A673 (cell line): ENCODE measurements at regions not wholly inside any gene's neighbourhood (a gene's known extent, or its start where the extent isn't known, plus 50 kb on each side); places are given as distances from the start of the nearest gene placed in this dataset.

Experiments used
- BruUV-seq: library from RNA; stranded (reverse); fragments of 400-500 nt; replicated peaks from 2 replicates; lab custom pipeline; 2021; lab: Mats Ljungman, UMichigan
- CTCF ChIA-PET: fragments of 300-600 bp; sonication (Branson Sonifier 250); formaldehyde crosslinking; loops from one replicate; lab custom pipeline; 2022; ENCODE audit warnings: antibody characterized with exemption; lab: Charles Lee
- POLR2A ChIA-PET: fragments of 300-600 bp; sonication (Branson Sonifier 250); formaldehyde crosslinking; loops from one replicate; lab custom pipeline; 2022; ENCODE audit warnings: antibody characterized with exemption; ENCODE audit not compliant: low non-redundant PET; lab: Charles Lee
- DNase-seq: peaks from one replicate; pipeline ENCODE4 v3.0.0-alpha.2; 2015; ENCODE audit warnings: low spot score
- H3K27ac ChIP-seq: fragments of 200-600 bp; sonication (generic); 2 replicates; pipeline ENCODE4 v1.5.1; 2016; ENCODE audit warnings: mixed run types, low read depth, mild to moderate bottlenecking, mixed read lengths, antibody characterized with exemption, low read length; ENCODE audit not compliant: poor library complexity, severe bottlenecking
- H3K27me3 ChIP-seq: fragments of 200-600 bp; sonication (generic); replicated peaks from 2 replicates; pipeline ENCODE4 v1.6.1; 2017; ENCODE audit warnings: mixed run types, low read depth, mild to moderate bottlenecking, mixed read lengths, antibody characterized with exemption, low read length; ENCODE audit not compliant: insufficient read depth, poor library complexity
- H3K36me3 ChIP-seq: fragments of 200-600 bp; sonication (generic); 2 replicates; pipeline ENCODE4 v1.6.1; 2016; ENCODE audit warnings: mixed run types, mild to moderate bottlenecking, mixed read lengths, antibody characterized with exemption, low read length; ENCODE audit not compliant: insufficient read depth, poor library complexity, severe bottlenecking
- H3K4me1 ChIP-seq: fragments of 200-600 bp; sonication (generic); 2 replicates; pipeline ENCODE4 v1.6.1; 2017; ENCODE audit warnings: mixed run types, mild to moderate bottlenecking, mixed read lengths, antibody characterized with exemption, low read length; ENCODE audit not compliant: insufficient read depth, poor library complexity, severe bottlenecking
- H3K4me3 ChIP-seq: fragments of 200-600 bp; sonication (generic); 2 replicates; pipeline ENCODE4 v1.5.1; 2016; ENCODE audit warnings: low read depth, mixed run types, mild to moderate bottlenecking, mixed read lengths, low read length; ENCODE audit not compliant: poor library complexity, severe bottlenecking
- H3K9me3 ChIP-seq: fragments of 200-600 bp; sonication (generic); 2 replicates; pipeline ENCODE4 v1.6.1; 2016; ENCODE audit warnings: mixed run types, low read depth, mild to moderate bottlenecking, mixed read lengths, antibody characterized with exemption, low read length; ENCODE audit not compliant: poor library complexity, severe bottlenecking
- CTCF ChIP-seq: fragments of 300-800, 200-600 bp; sonication (generic); conservative IDR thresholded peaks from 2 replicates; pipeline ENCODE4 v1.5.1; 2017; ENCODE audit warnings: low read depth, mild to moderate bottlenecking, antibody characterized with exemption, low read length, moderate library complexity, mixed read lengths
- EZH2 ChIP-seq: fragments of 200-600 bp; sonication (generic); IDR thresholded peaks from 2 replicates; pipeline ENCODE4 v1.6.1; 2017; ENCODE audit warnings: borderline replicate concordance, low read depth, mild to moderate bottlenecking, mixed read lengths, antibody characterized with exemption, low read length; ENCODE audit not compliant: poor library complexity, severe bottlenecking
- intact Hi-C: fragments of 100-400 bp; cut with micrococcal nuclease; formaldehyde crosslinking; loops from one replicate; pipeline ENCODE4 v1.10.0; 2022; ENCODE audit not compliant: unreplicated experiment

GRCh38 chr13:61838568-61838967 lies 422.9 kb upstream of the PCDH20 start:
- H3K9me3 ChIP-seq = no peaks in the 10 kb centered on the region
- no peak overlapping the region for H3K27ac ChIP-seq
- DNase-seq = no peak
- BruUV-seq = no TSS peak
- H3K36me3 ChIP-seq = no peaks in the 10 kb centered on the region
- TF ChIP-seq CTCF (no peak), EZH2 (no peak)
- ChIA-PET POLR2A (no interaction called here), CTCF (no interaction called here)
- intact Hi-C loops = no loop called here
- H3K4me1 ChIP-seq = peaks cover 10% of the 10 kb centered on the region
- no peaks in the 10 kb centered on the region for H3K27me3 ChIP-seq
- no peak overlapping the region for H3K4me3 ChIP-seq

- Histone ChIP-seq H3K9me3 (no peaks in the 10 kb centered on the region), H3K36me3 (no peaks in the 10 kb centered on the region), H3K27ac (no peak overlapping the region), H3K4me1 (peaks cover 20% of the 10 kb centered on the region), H3K4me3 (no peak overlapping the region), H3K27me3 (no peaks in the 10 kb centered on the region)
- TF ChIP-seq CTCF (no peak), EZH2 (no peak)
- BruUV-seq = no TSS peak
- no peak for DNase-seq
- ChIA-PET CTCF (no interaction called here), POLR2A (no interaction called here)
- intact Hi-C loops = no loop called here
These were observed 417.6 kb upstream of the PCDH20 start for GRCh38 chr13:61833228-61833627.

GRCh38 chr13:61831026-61831425 lies 415.4 kb upstream of the PCDH20 start:
- DNase-seq = peak; percentile 24
- H3K9me3 ChIP-seq = peaks cover 3% of the 10 kb centered on the region
- peaks cover 20% of the 10 kb centered on the region for H3K4me1 ChIP-seq
- TF ChIP-seq EZH2 (no peak), CTCF (no peak)
- intact Hi-C loops = no loop called here
- no peak overlapping the region for H3K4me3 ChIP-seq
- H3K27ac ChIP-seq = peak overlapping the region; percentile 11
- no peaks in the 10 kb centered on the region for H3K36me3 ChIP-seq
- ChIA-PET CTCF (no interaction called here), POLR2A (no interaction called here)
- no peaks in the 10 kb centered on the region for H3K27me3 ChIP-seq
- no TSS peak for BruUV-seq
